ENCODE measurements at regions not wholly inside any gene's neighbourhood (a gene's known extent, or its start where the extent isn't known, plus 50 kb on each side); places are given as distances from the start of the nearest gene placed in this dataset.

GRCh38 chr20:57838670-57839151 lies 128.9 kb upstream of the PMEPA1 start:
- TF ChIP-seq CTCF (IDR thresholded peaks at IDR 0.05; ENCODE audit: insufficient read depth, low read length, poor library complexity, severe bottlenecking) (no peak), EZH2phosphoT487 (conservative IDR thresholded peaks at IDR 0.05; ENCODE audit: low read length) (no peak)
